ENCODE measurements at regions not wholly inside any gene's neighbourhood (a gene's known extent, or its start where the extent isn't known, plus 50 kb on each side); places are given as distances from the start of the nearest gene placed in this dataset. TPM values are rescaled to one million over a fixed set of nuclear protein-coding genes. Genes with fewer than 3 reads are reported as not detected.
"Not testable (repeated sequence)": the region's sequence is repeated elsewhere in the genome, so short reads cannot be mapped to it uniquely, and the experiment has no call there.

DNA sequence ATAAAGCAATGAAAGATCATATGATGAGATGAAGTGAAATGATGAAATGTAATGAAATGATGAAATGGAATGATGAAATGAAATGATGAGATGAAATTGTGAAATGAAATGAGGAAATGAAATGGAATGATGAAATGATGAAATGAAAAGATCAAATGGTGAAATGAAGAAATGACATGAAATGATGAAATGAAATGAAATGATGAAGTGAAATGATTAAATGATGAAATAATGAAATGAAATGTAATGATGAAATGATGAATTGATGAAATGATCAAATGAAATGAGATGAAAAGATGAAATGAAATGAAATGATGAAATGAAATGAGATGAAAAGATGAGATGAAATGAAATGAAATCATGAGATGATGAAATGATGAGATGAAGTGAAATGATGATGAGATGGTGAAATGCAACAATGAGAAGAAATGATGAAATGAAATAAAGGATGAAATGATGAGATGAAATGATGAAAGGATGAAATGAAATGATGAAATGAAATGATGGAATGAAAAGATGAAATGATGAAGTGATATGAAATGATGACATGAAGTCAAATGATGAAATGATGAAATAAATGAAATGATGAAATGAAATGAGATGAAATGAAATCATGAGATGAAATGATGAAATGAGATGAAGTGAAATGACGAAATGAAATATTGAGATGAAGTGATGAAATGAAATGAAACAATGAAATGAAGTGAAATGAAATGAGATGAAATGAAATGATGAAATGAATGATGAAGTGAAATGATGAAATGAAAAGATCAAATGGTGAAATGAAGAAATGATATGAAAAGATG lies 130.5 kb upstream of the TP53TG3C start:
- H3K4me1 ChIP-seq (ENCODE audit: insufficient read depth); DNase-seq (ENCODE audit: low spot score); H3K4me2 ChIP-seq; H3K27ac ChIP-seq (ENCODE audit: low read depth); H3K36me3 ChIP-seq (ENCODE audit: insufficient read depth); H3K27me3 ChIP-seq (ENCODE audit: insufficient read depth); H3K27ac Mint-ChIP-seq; H3K9me3 Mint-ChIP-seq; H3F3A ChIP-seq (replicated peaks; ENCODE audit: low read depth); H3K4me3 Mint-ChIP-seq; ATAC-seq; H4K20me1 ChIP-seq (replicated peaks; ENCODE audit: insufficient read depth); H3K36me3 Mint-ChIP-seq (ENCODE audit: low read depth); H2AFZ ChIP-seq; H3K79me2 ChIP-seq (replicated peaks; ENCODE audit: insufficient read depth); H3K9me2 ChIP-seq (ENCODE audit: insufficient read depth); H3K27me3 Mint-ChIP-seq (ENCODE audit: insufficient read depth, low read depth, poor library complexity); H3K4me1 Mint-ChIP-seq; H3K4me3 ChIP-seq: not testable (repeated sequence)

DNA sequence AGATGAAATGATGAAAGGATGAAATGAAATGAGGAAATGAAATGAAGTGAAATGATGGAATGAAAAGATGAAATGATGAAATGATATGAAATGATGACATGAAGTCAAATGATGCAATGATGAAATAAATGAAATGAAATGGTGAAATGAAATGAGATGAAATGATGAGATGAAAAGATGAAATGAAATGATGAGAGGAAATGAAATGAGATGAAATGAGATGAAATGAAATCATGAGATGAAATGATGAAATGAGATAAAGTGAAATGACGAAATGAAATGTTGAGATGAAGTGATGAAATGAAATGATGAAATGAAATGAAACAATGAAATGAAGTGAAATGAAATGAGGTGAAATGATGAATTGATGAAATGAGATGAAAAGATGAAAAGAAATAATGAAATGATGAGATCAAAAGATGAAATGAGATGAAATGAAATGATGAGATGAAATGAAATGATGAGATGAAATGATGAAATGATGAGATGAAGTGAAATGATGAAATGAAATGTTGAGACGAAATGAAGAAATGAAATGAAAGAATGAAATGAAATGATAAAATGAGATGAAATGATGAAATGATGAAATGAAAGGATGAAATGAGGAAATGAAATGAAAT lies 129.5 kb upstream of the TP53TG3C start:
- H3K27ac Mint-ChIP-seq; H3K27ac ChIP-seq (ENCODE audit: low read depth); H3K4me3 Mint-ChIP-seq; DNase-seq (ENCODE audit: low spot score); H3K4me2 ChIP-seq; H3K27me3 ChIP-seq (ENCODE audit: insufficient read depth); H3K79me2 ChIP-seq (replicated peaks; ENCODE audit: insufficient read depth); H4K20me1 ChIP-seq (replicated peaks; ENCODE audit: insufficient read depth); H3K36me3 ChIP-seq (ENCODE audit: insufficient read depth); H3K36me3 Mint-ChIP-seq (ENCODE audit: low read depth); H3K27me3 Mint-ChIP-seq (ENCODE audit: insufficient read depth, low read depth, poor library complexity); H3K4me3 ChIP-seq; ATAC-seq; H3K4me1 ChIP-seq (ENCODE audit: insufficient read depth); H2AFZ ChIP-seq; H3K9me3 Mint-ChIP-seq; H3F3A ChIP-seq (replicated peaks; ENCODE audit: low read depth); H3K4me1 Mint-ChIP-seq; H3K9me2 ChIP-seq (ENCODE audit: insufficient read depth): not testable (repeated sequence)

Small RNAs in the stretch of these regions (small RNA-seq; reads per million reads assigned to genes)
- gene AC145350.3 (ENCODE audit: low replicate concordance), result not detected
